ENCODE measurements at regions not wholly inside any gene's neighbourhood (a gene's known extent, or its start where the extent isn't known, plus 50 kb on each side); places are given as distances from the start of the nearest gene placed in this dataset.

- Histone ChIP-seq H3K4me3 (no peak overlapping the region), H3K27me3 (no peaks in the 10 kb centered on the region), H3K36me3 (no peaks in the 10 kb centered on the region), H3K4me1 (no peaks in the 10 kb centered on the region), H3K27ac (no peak overlapping the region), H3K9me3 (no peaks in the 10 kb centered on the region)
- no peak for TF ChIP-seq POLR2A (IDR thresholded peaks at IDR 0.05)
- no peak for TF ChIP-seq POLR2AphosphoS5 (IDR thresholded peaks at IDR 0.05)
- TF ChIP-seq EP300 (IDR thresholded peaks at IDR 0.05): no peak
- no peak for TF ChIP-seq CTCF (IDR thresholded peaks at IDR 0.05)
- no peak for ATAC-seq
- 61 to 100% methylated on average over 1 to 2 of the region's 4 CpGs for WGBS, 2 donors (ENCODE audit: low coverage in 1 of 2)
These were observed 316.1 kb downstream of the TLE1 start for GRCh38 chr9:81373294-81373693.

GRCh38 chr9:81372628-81373191 lies 316.6 kb downstream of the TLE1 start:
- H3K9me3 ChIP-seq: no peaks in the 10 kb centered on the region
- H3K36me3 ChIP-seq: no peaks in the 10 kb centered on the region
- H3K27me3 ChIP-seq: no peaks in the 10 kb centered on the region
- no peak overlapping the region for H3K27ac ChIP-seq
- H3K4me3 ChIP-seq: no peak overlapping the region
- ATAC-seq: no peak
- no peak for TF ChIP-seq EP300 (IDR thresholded peaks at IDR 0.05)
- TF ChIP-seq CTCF (IDR thresholded peaks at IDR 0.05): no peak
- no peak for TF ChIP-seq POLR2AphosphoS5 (IDR thresholded peaks at IDR 0.05)
- TF ChIP-seq POLR2A (IDR thresholded peaks at IDR 0.05): no peak
- 63 to 80% methylated on average over 4 to 6 of the region's 8 CpGs for WGBS, 2 donors (ENCODE audit: low coverage in 1 of 2)
- no peaks in the 10 kb centered on the region for H3K4me1 ChIP-seq

- no peak for ATAC-seq
- Histone ChIP-seq H3K36me3 (no peaks in the 10 kb centered on the region), H3K9me3 (peaks cover 0 to 4% (median 0%) of the 10 kb centered on the region in 3 donors), H3K4me3 (no peak overlapping the region), H3K27ac (no peak overlapping the region), H3K27me3 (no peaks in the 10 kb centered on the region), H3K4me1 (no peaks in the 10 kb centered on the region)
- 86 to 88% methylated on average over 7 of the region's 7 CpGs for WGBS, 2 donors (ENCODE audit: low coverage in 1 of 2)
- no peak for TF ChIP-seq POLR2A (IDR thresholded peaks at IDR 0.05)
- TF ChIP-seq EP300 (IDR thresholded peaks at IDR 0.05): no peak
These were observed 317.5 kb downstream of the TLE1 start for GRCh38 chr9:81371824-81372223.

GRCh38 chr9:81370650-81371049 lies 318.7 kb downstream of the TLE1 start:
- H3K4me3 ChIP-seq: no peak overlapping the region
- H3K27me3 ChIP-seq: no peaks in the 10 kb centered on the region
- H3K9me3 ChIP-seq: peaks cover 0 to 14% (median 0%) of the 10 kb centered on the region in 3 donors
- H3K36me3 ChIP-seq: no peaks in the 10 kb centered on the region
- 76 to 86% methylated on average over 3 to 6 of the region's 7 CpGs for WGBS, 2 donors (ENCODE audit: low coverage in 1 of 2)
- TF ChIP-seq CTCF (IDR thresholded peaks at IDR 0.05) (no peak), POLR2AphosphoS5 (IDR thresholded peaks at IDR 0.05) (no peak), EP300 (IDR thresholded peaks at IDR 0.05) (no peak), POLR2A (IDR thresholded peaks at IDR 0.05) (no peak)
- no peaks in the 10 kb centered on the region for H3K4me1 ChIP-seq
- no peak for ATAC-seq
- no peak overlapping the region for H3K27ac ChIP-seq

- Histone ChIP-seq H3K27me3 (no peaks in the 10 kb centered on the region), H3K4me1 (no peaks in the 10 kb centered on the region), H3K9me3 (peaks cover 0 to 20% (median 0%) of the 10 kb centered on the region in 3 donors), H3K4me3 (no peak overlapping the region), H3K27ac (no peak overlapping the region), H3K36me3 (no peaks in the 10 kb centered on the region)
- no peak for TF ChIP-seq POLR2A (IDR thresholded peaks at IDR 0.05)
- TF ChIP-seq EP300 (IDR thresholded peaks at IDR 0.05): no peak
- no peak for TF ChIP-seq CTCF (IDR thresholded peaks at IDR 0.05)
- TF ChIP-seq POLR2AphosphoS5 (IDR thresholded peaks at IDR 0.05): no peak
- WGBS, 2 donors (ENCODE audit: low coverage in 1 of 2): 80 to 84% methylated on average over 3 of the region's 3 CpGs
- no peak for ATAC-seq
These were observed 319.3 kb downstream of the TLE1 start for GRCh38 chr9:81370096-81370495.
